HCEC 1CT (cell line): ENCODE measurements at regions not wholly inside any gene's neighbourhood (a gene's known extent, or its start where the extent isn't known, plus 50 kb on each side); places are given as distances from the start of the nearest gene placed in this dataset.

Experiments
- DNase-seq: peaks from one replicate; pipeline ENCODE4 v3.0.0-alpha.2; 2017

DNA sequence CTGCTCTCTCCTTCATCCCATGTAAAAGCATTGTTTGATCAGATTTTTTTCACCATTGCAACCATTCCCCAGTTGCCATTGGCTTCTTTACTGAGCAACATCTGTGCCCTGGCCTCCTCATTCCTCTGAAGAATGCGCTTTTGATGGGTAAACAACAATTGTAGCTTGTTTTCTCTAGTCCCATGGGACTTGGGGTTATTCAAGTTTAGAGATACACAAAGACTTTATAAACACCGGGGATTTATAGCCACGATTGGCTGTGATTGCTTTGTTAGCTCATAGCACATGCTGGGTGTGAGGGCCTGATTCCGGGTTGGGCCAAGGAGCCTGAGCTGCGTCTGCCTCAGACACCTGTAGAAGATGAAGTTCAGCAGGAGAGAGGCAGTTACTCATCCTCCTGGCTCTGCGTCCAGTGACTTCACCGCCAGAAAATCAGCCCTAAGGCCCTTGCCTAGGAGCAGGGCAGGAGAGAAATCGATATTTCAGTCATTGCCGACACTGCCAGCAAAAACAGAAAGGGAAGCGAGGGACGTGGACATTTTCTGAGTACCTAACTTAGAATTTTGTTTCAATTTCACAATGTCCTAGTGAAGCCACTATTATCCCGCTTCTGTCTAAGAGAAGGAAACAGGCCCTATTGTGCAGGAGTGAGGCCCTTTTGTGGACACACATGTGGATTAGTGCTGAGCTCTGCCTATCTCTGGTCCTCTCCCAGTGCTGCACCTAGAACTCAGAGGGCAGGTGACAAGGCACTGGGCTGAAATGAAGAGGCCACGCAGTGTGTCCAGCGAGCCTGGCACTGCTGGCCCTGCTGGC is 159.8 kb upstream of the USP24 start:
- DNase-seq = no peak

DNA sequence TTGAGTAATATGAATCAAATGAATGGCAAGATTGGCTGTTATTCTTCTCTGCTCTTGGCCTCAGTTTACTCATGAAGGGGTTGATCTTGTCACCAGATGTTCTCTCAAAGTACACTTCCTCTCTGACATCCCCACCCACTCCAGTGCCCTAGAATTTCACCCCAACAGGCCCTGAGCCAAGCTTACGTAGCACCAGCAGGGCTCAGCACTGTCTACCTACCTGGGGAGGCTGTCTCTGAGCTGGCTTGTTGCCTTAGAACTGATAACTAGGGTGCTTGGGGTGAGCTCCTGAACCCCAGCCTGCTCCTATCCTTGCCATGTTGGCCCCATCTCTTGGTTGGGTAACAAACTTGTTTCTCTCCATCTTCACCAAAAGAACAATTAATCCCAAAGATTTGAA is 159.1 kb upstream of the USP24 start:
- DNase-seq = no peak

GRCh38 chr1:55369474-55369873 is 154.3 kb upstream of the USP24 start:
- DNase-seq = no peak

GRCh38 chr1:55368698-55369097 is 153.5 kb upstream of the USP24 start:
- DNase-seq = no peak

DNA sequence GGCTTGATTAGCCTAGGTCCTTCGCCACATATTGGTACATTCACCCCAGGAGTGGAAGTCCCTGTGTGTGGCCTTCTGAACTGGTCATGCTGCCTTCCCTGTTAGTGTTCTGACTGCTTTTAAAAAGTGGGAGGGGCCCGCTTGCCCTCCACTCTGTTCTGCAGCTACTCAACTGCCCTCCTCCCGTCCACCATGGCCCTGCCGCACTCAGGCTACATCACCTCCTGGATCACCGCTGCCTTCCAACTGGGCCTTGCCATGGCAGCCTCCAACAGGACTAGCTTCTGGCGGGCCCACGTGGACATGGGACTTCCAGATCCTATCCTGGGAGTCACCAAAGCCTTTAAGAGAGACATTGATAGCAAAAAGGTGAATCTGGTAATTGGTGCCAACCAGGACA is 152.1 kb upstream of the USP24 start:
- DNase-seq = no peak

- DNase-seq = no peak
Observed at GRCh38 chr1:55364216-55364615, 149.1 kb upstream of the USP24 start.

GRCh38 chr1:55363268-55363667 is 148.1 kb upstream of the USP24 start:
- peak; percentile 84 for DNase-seq

GRCh38 chr1:55362558-55362957 is 147.4 kb upstream of the USP24 start:
- peak; percentile 82 for DNase-seq

DNA sequence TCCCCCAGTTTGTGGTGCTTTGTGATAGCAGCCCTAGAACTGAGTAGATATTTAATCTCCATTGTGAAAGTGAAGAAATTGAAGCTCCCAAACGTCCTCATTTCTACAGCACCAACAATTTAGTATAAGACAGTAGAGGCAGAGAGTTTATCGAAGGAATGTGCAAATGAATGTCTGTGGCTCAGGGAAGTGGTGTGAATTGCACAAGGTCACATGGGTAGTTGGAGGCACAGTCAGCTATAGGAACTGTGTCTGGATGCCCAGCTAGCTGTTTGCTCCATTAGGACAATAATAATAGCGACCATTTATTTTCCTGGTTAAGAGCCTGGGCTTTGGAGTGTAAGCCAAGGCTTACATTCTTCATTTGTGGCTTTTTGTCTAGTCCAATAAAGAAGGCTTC is 144.4 kb upstream of the USP24 start:
- no peak for DNase-seq

DNA sequence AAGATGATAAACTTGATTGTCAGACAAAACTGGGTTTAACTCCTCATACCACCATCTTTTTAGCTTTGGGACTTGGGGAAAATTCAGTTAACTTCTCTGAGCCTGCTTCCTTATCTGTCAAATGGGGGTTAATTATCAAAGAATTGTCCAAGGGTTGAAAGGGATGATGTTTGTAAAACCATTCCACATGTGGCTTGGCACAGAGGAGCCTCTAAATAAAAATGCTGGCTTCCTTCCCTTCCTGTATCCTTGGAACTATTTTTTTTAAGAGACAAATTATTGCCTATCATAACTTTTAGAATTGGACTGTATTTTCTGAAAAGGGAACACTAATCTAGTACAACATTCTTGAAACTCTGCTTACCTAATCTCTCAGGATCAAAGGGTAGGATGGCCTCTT is 143.4 kb upstream of the USP24 start:
- DNase-seq = no peak

DNA sequence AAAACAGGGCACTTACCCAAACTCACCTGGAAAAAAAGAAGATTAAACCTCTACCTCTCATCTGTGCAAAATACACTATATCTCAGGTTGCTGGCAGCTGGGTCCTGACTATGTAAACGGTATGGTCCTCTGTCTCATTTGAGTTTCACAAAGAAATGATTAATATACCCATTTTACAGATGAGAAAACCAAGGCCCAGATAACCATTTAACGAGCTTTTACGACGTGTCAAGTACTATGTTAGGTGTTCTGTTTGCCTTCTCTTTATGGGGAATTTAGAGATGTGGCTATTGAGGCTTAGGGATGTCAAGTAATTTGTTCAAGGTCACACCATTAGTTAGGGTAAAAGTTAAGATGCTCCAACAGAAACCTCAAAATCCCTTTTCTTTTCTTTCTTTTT is 140.4 kb upstream of the USP24 start:
- no peak for DNase-seq

DNA sequence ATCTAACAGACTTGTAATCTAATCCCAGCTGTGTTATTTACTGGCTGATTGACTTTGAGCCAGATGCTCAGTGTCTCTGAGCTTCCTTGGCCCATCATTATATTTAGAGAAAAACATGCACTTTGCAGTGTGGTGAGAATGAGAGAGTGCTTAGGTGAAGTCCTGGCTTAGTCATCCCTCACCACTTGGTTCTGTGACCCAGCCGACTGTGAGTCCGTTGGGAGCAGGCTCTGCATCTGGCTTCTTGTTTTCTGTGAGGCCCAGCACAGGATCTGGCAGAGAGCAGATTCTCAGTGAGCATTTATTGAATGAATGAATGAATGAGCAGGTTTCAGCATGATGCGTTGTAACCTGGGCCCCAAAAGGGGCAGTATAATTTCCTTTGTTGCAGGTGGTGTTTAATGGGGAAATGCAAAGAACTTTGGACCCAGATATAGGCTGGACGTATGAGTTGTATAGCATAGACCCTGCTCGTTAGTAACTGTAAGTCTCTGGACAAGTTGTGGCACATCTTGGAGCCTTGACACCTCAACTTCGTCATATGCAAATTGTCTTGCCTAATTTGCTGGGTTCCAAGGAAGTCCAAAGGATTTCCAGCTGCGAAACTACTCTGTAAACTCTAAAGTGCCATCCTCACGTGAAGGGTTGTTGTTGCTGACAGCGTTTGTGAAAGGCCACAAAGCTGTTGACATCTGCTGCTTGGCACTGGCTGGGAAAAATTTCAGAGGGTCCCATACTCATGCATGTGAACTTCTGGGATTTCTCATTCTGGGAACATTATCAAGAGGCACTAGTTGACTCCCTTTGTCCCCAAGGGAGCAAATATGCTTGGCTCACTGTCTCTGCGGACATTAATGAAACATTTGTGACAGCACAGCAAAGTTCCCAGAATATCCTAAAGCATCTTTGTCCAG is 138.8 kb upstream of the USP24 start:
- no peak for DNase-seq

GRCh38 chr1:55352811-55353180 is 137.6 kb upstream of the USP24 start:
- DNase-seq = no peak

- no peak for DNase-seq
Observed at GRCh38 chr1:55352080-55352810, 137.1 kb upstream of the USP24 start.

DNA sequence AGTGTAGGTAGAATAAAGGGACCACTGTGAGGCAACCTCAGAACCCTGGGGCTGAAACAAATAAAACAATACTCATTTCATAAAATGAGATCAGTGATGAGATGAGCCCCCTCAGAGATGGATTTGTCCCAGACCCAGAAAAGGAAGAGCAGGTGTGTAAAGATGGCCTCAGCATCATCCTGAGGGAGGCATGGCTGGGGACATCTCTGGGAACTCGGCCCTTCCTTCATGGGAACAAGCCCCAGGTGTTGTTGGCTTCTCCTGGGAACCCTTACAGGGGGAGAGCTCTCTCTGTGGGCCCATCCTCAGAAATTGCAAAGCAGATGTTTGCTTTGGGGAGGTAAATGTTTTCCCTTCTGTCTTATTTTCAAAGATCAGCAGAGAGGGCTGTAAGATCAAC is 133.2 kb upstream of the USP24 start:
- no peak for DNase-seq

GRCh38 chr1:55347866-55348265 is 132.7 kb upstream of the USP24 start:
- DNase-seq = no peak

DNA sequence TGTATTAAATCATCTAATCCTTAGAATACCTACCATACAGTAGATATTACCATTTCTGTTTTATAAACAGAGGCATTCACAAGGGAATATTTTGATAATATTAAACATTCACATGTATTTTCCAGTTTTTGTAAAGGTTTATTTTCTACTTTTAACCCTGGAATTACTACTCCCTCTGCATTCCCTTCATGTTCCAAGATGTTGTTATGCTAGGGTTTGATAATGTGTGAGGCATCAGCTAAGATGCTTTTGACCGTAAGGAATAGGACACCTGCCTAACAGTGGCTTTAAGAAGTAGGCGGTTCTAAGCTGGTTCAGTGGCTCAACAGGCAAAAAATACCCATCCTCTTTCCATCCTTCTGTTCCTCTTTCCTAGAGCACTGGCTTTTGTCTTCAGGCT is 131.9 kb upstream of the USP24 start:
- no peak for DNase-seq

- no peak for DNase-seq
Observed at GRCh38 chr1:55346586-55346985, 131.4 kb upstream of the USP24 start.

GRCh38 chr1:55339681-55340080 is 124.5 kb upstream of the USP24 start:
- no peak for DNase-seq

DNA sequence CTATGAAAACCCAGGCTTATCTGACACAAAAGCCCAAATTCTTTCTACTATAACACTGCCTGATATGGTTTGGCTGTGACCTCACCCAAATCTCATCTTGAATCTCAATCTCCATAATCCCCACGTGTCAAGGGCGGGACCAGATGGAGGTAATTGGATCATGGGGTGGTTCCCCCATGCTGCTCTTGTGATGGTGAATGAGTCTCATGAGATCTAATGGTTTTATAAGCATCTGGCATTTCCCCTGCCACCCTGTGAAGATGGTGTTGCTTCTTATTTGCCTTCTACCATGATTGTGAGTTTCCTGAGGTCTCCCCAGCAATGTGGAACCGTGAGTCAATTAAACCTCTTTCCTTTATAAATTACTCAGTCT is 123.3 kb upstream of the USP24 start:
- DNase-seq = no peak

DNA sequence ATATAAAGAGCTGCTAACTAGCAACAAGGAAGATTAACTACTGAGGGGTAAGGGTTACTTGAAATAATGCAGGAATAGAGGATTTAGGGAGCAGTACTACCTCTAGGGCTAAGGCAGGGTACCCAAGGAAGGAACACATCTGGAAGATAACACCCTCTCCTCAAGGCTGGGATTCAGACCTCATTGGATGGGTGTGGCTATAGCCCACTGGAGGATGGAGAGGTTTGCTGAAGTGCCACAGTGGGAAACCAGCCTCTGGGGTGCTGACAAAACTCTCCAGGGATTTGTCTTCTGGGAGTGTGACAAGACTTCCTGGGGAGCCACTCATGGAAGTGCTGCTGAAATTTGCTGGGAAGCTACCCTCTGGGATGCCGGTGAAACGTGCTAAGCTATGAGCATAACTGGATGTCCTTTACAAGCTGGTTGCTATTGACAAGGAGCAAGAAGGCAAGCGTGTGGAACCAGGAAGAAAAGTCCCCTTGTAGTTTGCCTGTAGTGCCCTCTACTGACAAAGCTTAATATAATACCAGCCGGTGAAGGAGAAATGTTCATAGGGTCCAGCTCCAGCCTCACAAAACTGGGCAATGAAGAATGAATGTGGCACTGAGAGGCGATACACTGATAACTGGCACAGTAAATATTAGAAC is 122.8 kb upstream of the USP24 start:
- DNase-seq = peak; percentile 67

- no peak for DNase-seq
Observed at GRCh38 chr1:55334797-55335196, 119.6 kb upstream of the USP24 start.

DNA sequence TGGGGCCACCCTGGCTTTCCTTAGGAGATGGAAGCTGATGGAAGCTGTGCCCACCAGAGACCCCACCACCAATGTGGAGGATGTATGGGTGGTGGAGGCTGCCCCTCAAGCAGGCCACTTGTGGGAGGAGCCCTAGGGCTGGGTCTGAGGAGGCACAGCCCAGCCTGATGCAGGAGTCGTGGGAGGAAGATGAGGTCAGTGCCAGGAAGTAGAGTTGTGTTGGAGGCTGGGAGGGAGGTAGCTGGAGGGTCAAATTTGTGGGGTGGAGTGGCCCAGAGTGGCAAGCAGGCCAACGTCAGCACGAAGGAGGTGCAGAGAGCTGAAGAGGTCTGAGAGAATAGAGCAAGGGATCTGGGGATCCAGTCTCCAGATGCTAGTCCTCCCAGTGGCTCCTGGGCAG is 119.0 kb upstream of the USP24 start:
- no peak for DNase-seq
